OCI-LY3 (cell line): ENCODE measurements at regions not wholly inside any gene's neighbourhood (a gene's known extent, or its start where the extent isn't known, plus 50 kb on each side); places are given as distances from the start of the nearest gene placed in this dataset.

ENCODE experiments used
- EZH2phosphoT487 ChIP-seq: fragments of 200-600 bp; shearing (Covaris generic); IDR thresholded peaks from 2 replicates; pipeline ENCODE4 v1.6.1; 2018; ENCODE audit warnings: antibody characterized with exemption, mixed run types, low read depth
- TF ChIP-seq, protein P1 (sequence below): fragments of 200-600, 300-600 bp; sonication (generic); IDR thresholded peaks from 2 replicates; pipeline ENCODE4 v1.5.1; 2014; ENCODE audit warnings: antibody characterized with exemption, low read length, low read depth

DNA sequence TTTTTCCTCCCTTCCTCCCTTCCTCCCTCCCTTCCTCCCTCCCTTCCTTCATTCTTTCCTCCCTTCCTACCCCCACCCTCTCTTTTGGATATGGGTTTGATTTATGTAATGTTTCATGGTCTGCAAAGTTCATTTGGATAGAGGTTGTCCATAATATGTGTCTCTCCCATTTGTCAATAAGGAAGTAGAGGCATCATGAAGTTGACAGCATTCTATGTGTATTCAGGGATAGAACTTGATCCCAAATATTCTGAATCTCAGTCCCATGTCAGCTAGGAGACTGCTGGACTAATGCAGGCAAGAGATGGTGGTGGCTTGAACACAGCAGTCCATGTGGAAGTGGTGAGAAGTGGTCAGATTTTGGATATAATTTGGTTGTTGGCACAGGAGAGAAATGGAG lies 90.7 kb upstream of the SLC6A6 start:
- TF ChIP-seq, protein P1, sequence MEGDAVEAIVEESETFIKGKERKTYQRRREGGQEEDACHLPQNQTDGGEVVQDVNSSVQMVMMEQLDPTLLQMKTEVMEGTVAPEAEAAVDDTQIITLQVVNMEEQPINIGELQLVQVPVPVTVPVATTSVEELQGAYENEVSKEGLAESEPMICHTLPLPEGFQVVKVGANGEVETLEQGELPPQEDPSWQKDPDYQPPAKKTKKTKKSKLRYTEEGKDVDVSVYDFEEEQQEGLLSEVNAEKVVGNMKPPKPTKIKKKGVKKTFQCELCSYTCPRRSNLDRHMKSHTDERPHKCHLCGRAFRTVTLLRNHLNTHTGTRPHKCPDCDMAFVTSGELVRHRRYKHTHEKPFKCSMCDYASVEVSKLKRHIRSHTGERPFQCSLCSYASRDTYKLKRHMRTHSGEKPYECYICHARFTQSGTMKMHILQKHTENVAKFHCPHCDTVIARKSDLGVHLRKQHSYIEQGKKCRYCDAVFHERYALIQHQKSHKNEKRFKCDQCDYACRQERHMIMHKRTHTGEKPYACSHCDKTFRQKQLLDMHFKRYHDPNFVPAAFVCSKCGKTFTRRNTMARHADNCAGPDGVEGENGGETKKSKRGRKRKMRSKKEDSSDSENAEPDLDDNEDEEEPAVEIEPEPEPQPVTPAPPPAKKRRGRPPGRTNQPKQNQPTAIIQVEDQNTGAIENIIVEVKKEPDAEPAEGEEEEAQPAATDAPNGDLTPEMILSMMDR = no peak
- no peak for TF ChIP-seq EZH2phosphoT487
